ENCODE measurements at regions not wholly inside any gene's neighbourhood (a gene's known extent, or its start where the extent isn't known, plus 50 kb on each side); places are given as distances from the start of the nearest gene placed in this dataset.

GRCh38 chr21:15174923-15175322 lies 110.1 kb upstream of the NRIP1 start:
- no peaks in the 10 kb centered on the region for H3K27me3 ChIP-seq (ENCODE audit: low read depth)
- no peak for TF ChIP-seq CTCF (IDR thresholded peaks at IDR 0.05)
- no peaks in the 10 kb centered on the region for H3K9me3 ChIP-seq
- ATAC-seq (no peak), DNase-seq (no peak)
- H3K27ac ChIP-seq = no peak overlapping the region
- H3K4me3 ChIP-seq = no peak overlapping the region
- H3K4me1 ChIP-seq = no peaks in the 10 kb centered on the region
- no peaks in the 10 kb centered on the region for H3K36me3 ChIP-seq
- intact Hi-C loops (cut with DNase I) = no loop called here

DNA sequence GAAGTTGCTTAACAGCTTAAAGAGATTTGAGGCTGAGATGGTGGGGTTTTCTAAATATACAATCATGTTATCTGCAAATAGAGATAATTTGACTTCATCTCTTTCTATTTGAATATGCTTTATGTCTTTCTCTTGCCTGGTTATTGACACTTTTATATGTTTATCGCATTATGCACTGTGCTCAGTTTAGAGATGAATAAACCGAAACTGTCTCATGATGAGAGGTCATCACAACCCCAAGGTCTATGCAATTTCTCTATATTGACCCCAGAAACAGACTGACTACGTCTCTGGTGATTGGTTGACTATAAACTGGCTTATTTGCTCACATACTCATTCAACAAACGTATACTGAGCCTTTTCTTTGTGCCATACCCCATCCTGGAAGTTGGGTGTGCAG lies 117.9 kb upstream of the NRIP1 start:
- no peak overlapping the region for H3K27ac ChIP-seq
- no peaks in the 10 kb centered on the region for H3K9me3 ChIP-seq
- H3K27me3 ChIP-seq (ENCODE audit: low read depth) = no peaks in the 10 kb centered on the region
- H3K4me3 ChIP-seq = no peak overlapping the region
- H3K36me3 ChIP-seq = no peaks in the 10 kb centered on the region
- DNase-seq (no peak), ATAC-seq (no peak)
- H3K4me1 ChIP-seq = no peaks in the 10 kb centered on the region
- intact Hi-C loops (cut with DNase I) = no loop called here
- TF ChIP-seq CTCF (IDR thresholded peaks at IDR 0.05) = no peak

GRCh38 chr21:15183813-15184257 lies 119.0 kb upstream of the NRIP1 start:
- DNase-seq (no peak), ATAC-seq (no peak)
- no peaks in the 10 kb centered on the region for H3K36me3 ChIP-seq
- no peaks in the 10 kb centered on the region for H3K9me3 ChIP-seq
- no peaks in the 10 kb centered on the region for H3K4me1 ChIP-seq
- no peak overlapping the region for H3K27ac ChIP-seq
- no peaks in the 10 kb centered on the region for H3K27me3 ChIP-seq (ENCODE audit: low read depth)
- intact Hi-C loops (cut with DNase I) = no loop called here
- no peak overlapping the region for H3K4me3 ChIP-seq
- no peak for TF ChIP-seq CTCF (IDR thresholded peaks at IDR 0.05)

- H3K9me3 ChIP-seq = no peaks in the 10 kb centered on the region
- no peak for DNase-seq
- no peaks in the 10 kb centered on the region for H3K4me1 ChIP-seq
- intact Hi-C loops (cut with DNase I) = no loop called here
- no peak overlapping the region for H3K4me3 ChIP-seq
- no peaks in the 10 kb centered on the region for H3K27me3 ChIP-seq (ENCODE audit: low read depth)
- no peaks in the 10 kb centered on the region for H3K36me3 ChIP-seq
- ATAC-seq = no peak
- no peak overlapping the region for H3K27ac ChIP-seq
- TF ChIP-seq CTCF (IDR thresholded peaks at IDR 0.05) = no peak
Measured at GRCh38 chr21:15190412-15190811, 125.6 kb upstream of the NRIP1 start.

DNA sequence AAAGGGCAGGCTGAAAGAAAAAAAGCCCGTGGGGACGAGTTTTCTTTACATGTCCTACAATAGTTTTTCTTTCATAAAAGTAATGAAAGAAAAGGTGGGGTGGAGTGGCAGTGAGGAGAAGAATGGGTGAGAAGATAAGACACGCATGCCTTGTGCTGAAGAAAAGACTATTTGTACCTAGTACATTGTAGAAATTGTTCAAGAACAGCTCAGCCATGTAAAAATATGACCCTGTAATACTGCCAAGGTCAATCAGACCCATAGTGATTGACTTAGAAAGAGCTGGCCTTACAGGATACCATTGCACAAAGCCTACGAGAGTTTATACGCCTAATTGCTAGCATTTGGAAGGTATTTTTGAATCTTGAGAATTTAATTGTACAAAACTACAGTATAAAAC lies 126.0 kb upstream of the NRIP1 start:
- no peaks in the 10 kb centered on the region for H3K4me1 ChIP-seq
- H3K27ac ChIP-seq = no peak overlapping the region
- TF ChIP-seq CTCF (IDR thresholded peaks at IDR 0.05) = no peak
- no peak overlapping the region for H3K4me3 ChIP-seq
- ATAC-seq = no peak
- no peak for DNase-seq
- no peaks in the 10 kb centered on the region for H3K27me3 ChIP-seq (ENCODE audit: low read depth)
- H3K9me3 ChIP-seq = no peaks in the 10 kb centered on the region
- H3K36me3 ChIP-seq = no peaks in the 10 kb centered on the region
- intact Hi-C loops (cut with DNase I) = no loop called here

- intact Hi-C loops (cut with DNase I) = no loop called here
- TF ChIP-seq CTCF (IDR thresholded peaks at IDR 0.05) = no peak
- Histone ChIP-seq H3K4me3 (no peak overlapping the region), H3K36me3 (no peaks in the 10 kb centered on the region), H3K27ac (no peak overlapping the region), H3K4me1 (no peaks in the 10 kb centered on the region), H3K27me3 (ENCODE audit: low read depth) (no peaks in the 10 kb centered on the region), H3K9me3 (no peaks in the 10 kb centered on the region)
- DNase-seq (no peak), ATAC-seq (no peak)
Measured at GRCh38 chr21:15191342-15191741, 126.5 kb upstream of the NRIP1 start.
